Endothelial cell (in vitro differentiated cells): ENCODE measurements at regions not wholly inside any gene's neighbourhood (a gene's known extent, or its start where the extent isn't known, plus 50 kb on each side); places are given as distances from the start of the nearest gene placed in this dataset.

Experiments used
- DNase-seq: peaks from one replicate; pipeline ENCODE4 v3.0.0; 2021; ENCODE audit warnings: low spot score
- H3K27ac Mint-ChIP-seq: one replicate; pipeline ENCODE4 v1.8.0; 2021; ENCODE audit warnings: mixed read lengths, inconsistent platforms; ENCODE audit not compliant: unreplicated experiment
- H3K27me3 Mint-ChIP-seq: one replicate; pipeline ENCODE4 v1.8.0; 2021; ENCODE audit warnings: mild to moderate bottlenecking, moderate library complexity, mixed read lengths, inconsistent platforms; ENCODE audit not compliant: unreplicated experiment
- H3K36me3 Mint-ChIP-seq: one replicate; pipeline ENCODE4 v1.8.0; 2021; ENCODE audit warnings: mild to moderate bottlenecking, low read depth, mixed read lengths, inconsistent platforms; ENCODE audit not compliant: unreplicated experiment
- H3K4me1 Mint-ChIP-seq: one replicate; pipeline ENCODE4 v1.8.0; 2021; ENCODE audit warnings: mild to moderate bottlenecking, mixed read lengths, inconsistent platforms; ENCODE audit not compliant: unreplicated experiment
- H3K4me3 Mint-ChIP-seq: one replicate; pipeline ENCODE4 v1.8.0; 2021; ENCODE audit warnings: mild to moderate bottlenecking, mixed read lengths, inconsistent platforms; ENCODE audit not compliant: unreplicated experiment
- H3K9me3 Mint-ChIP-seq: one replicate; pipeline ENCODE4 v1.8.0; 2021; ENCODE audit warnings: mixed read lengths, inconsistent platforms; ENCODE audit not compliant: unreplicated experiment
- CTCF ChIP-seq: fragments of 200-600 bp; sonication (generic); IDR thresholded peaks from one replicate; pipeline ENCODE4 v1.5.0; 2021; ENCODE audit warnings: antibody characterized with exemption; ENCODE audit not compliant: unreplicated experiment

- no peak for DNase-seq
- Mint-ChIP-seq H3K36me3 (no peaks in the 10 kb centered on the region), H3K4me1 (no peaks in the 10 kb centered on the region), H3K9me3 (no peaks in the 10 kb centered on the region), H3K27ac (no peak overlapping the region), H3K27me3 (no peaks in the 10 kb centered on the region), H3K4me3 (no peak overlapping the region)
- TF ChIP-seq CTCF: no peak
Measured at GRCh38 chr12:88703790-88704189, 123.5 kb upstream of the KITLG start.

DNA sequence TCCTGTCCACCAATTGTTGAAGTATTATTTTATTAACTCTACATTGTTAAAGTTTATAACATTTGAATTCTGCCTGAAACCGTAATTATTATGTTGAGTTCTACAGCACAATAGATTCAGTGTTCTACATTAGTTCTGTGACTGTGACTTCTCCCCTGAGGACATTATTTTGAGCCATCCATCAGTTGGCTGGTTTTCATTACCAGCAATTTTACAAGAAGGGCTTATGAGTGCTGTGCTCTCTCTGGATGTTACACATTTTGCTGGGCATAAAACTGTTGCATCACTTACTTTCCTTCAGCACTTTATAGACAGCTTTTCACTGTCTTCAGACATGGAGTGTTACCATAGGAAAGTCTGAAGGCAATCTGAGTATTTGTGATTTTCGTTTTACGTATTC lies 118.2 kb upstream of the KITLG start:
- TF ChIP-seq CTCF: no peak
- DNase-seq: no peak
- Mint-ChIP-seq H3K9me3 (peaks cover 4% of the 10 kb centered on the region), H3K4me1 (no peaks in the 10 kb centered on the region), H3K27ac (no peak overlapping the region), H3K4me3 (no peak overlapping the region), H3K27me3 (peaks cover 1% of the 10 kb centered on the region), H3K36me3 (peaks cover 4% of the 10 kb centered on the region)

- no peak for DNase-seq
- Mint-ChIP-seq H3K4me3 (no peak overlapping the region), H3K36me3 (peaks cover 8% of the 10 kb centered on the region), H3K9me3 (peaks cover 4% of the 10 kb centered on the region), H3K27ac (no peak overlapping the region), H3K4me1 (no peaks in the 10 kb centered on the region), H3K27me3 (peaks cover 1% of the 10 kb centered on the region)
- TF ChIP-seq CTCF: no peak
Measured at GRCh38 chr12:88693837-88694445, 113.7 kb upstream of the KITLG start.

DNA sequence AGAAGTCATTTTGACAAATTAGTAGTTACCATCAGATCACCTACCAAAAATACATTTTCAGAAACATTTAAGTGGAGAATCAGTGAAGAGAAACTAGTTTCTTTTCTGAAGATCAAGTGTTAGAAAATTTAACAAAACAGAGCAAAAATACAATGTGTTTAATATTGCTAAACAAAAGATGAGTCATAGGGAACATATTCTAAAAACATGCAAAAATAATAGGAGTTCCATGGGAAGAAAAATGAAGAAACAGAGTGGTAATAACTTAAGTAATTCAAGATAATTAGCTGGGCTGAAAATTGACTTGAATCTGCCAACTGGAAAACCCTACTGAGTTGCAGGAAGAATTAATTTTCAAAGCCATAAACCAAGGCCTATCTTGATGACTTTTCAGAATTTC lies 111.5 kb upstream of the KITLG start:
- Mint-ChIP-seq H3K4me3 (no peak overlapping the region), H3K27me3 (peaks cover 1% of the 10 kb centered on the region), H3K9me3 (peaks cover 4% of the 10 kb centered on the region), H3K36me3 (peaks cover 8% of the 10 kb centered on the region), H3K4me1 (no peaks in the 10 kb centered on the region), H3K27ac (no peak overlapping the region)
- DNase-seq: no peak
- TF ChIP-seq CTCF: no peak

DNA sequence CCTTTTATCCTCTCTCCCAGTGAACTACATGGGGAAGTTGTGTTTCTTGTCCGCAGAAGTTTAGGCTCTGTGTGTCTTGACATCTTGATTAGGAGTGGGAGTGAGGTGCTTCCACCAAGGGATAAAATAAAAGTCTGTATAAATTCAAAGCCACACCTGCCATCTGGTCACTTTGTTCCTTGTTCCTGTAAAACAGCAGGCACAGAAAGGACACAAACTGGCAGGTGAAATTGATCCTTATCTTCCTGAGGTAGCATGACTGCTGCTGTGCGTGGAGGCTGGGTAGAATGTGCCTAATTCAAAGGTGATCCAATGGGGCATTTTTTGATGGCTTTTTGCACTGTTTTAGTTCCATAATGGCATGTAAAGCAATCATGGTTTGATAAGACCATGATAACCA lies 104.3 kb upstream of the KITLG start:
- Mint-ChIP-seq H3K27ac (no peak overlapping the region), H3K9me3 (peaks cover 3% of the 10 kb centered on the region)
- no peak for TF ChIP-seq CTCF

More for the DNA sequence above, 104.3 kb upstream of the KITLG start:
- DNase-seq: no peak
- peaks cover 3% of the 10 kb centered on the region for H3K27me3 Mint-ChIP-seq
- no peaks in the 10 kb centered on the region for H3K4me1 Mint-ChIP-seq
- no peaks in the 10 kb centered on the region for H3K36me3 Mint-ChIP-seq
- no peak overlapping the region for H3K4me3 Mint-ChIP-seq
